Adrenal gland (tissue), 9 donors: ENCODE measurements at regions not wholly inside any gene's neighbourhood (a gene's known extent, or its start where the extent isn't known, plus 50 kb on each side); places are given as distances from the start of the nearest gene placed in this dataset.
A peak's percentile ranks its signal among the peaks of the same experiment; 100 is the strongest.

Experiments used
- DNase-seq, 7 donors: peaks; one replicate each; pipeline ENCODE4 v3.0.0-alpha.2; 2019 to 2020
- H3K27ac ChIP-seq, 5 donors: fragments of 200-600 bp; sonication (generic) in 4 of 5; 1 replicate in 3 of 5; 2 replicates in 2 of 5; pipeline versions ENCODE4 v1.5.1 to v1.8.0; 2016 to 2020; ENCODE audit warnings: mild to moderate bottlenecking in 1 of 5
- H3K27me3 ChIP-seq: fragments of 200-600 bp; 2 replicates; pipeline ENCODE4 v1.8.0; 2021
- H3K36me3 ChIP-seq, 2 donors: fragments of 200-600 bp; replicated peaks in 1 of 2; 1 replicate in 1 of 2; 2 replicates in 1 of 2; pipeline versions ENCODE4 v1.5.1 to v1.8.0; 2018 to 2022
- H3K4me1 ChIP-seq, 2 donors: fragments of 200-600 bp; replicated peaks in 1 of 2; 1 replicate in 1 of 2; 2 replicates in 1 of 2; pipeline versions ENCODE4 v1.5.1 to v1.8.0; 2018 to 2021
- H3K4me3 ChIP-seq, 4 donors: fragments of 200-600 bp; sonication (generic) in 3 of 4; one replicate each; pipeline ENCODE4 v1.5.1; 2016 to 2018
- H3K9me3 ChIP-seq, 3 donors: fragments of 200-600 bp; sonication (generic) in 1 of 3; replicated peaks in 1 of 3; 1 replicate in 2 of 3; 2 replicates in 1 of 3; pipeline versions ENCODE4 v1.5.1 to v1.8.0; 2016 to 2021
- CTCF ChIP-seq, 6 experiments: fragments of 450-650 bp in 4 of 6; fragments of 200-600 bp in 2 of 6; sonication (generic) in 1 of 6; IDR thresholded peaks; 1 replicate in 5 of 6; 2 replicates in 1 of 6; pipeline versions ENCODE4 v1.5.1 to v1.8.0; 2016 to 2021; ENCODE audit warnings: antibody characterized with exemption in 6 of 6, mild to moderate bottlenecking in 2 of 6, moderate library complexity in 1 of 6
- POLR2A ChIP-seq, 2 donors: fragments of 450-650 bp; IDR thresholded peaks; one replicate each; pipeline ENCODE4 v1.6.1; 2017; ENCODE audit warnings: antibody characterized with exemption in 2 of 2, mild to moderate bottlenecking in 2 of 2, moderate library complexity in 1 of 2
- WGBS, 4 donors: extraction: QIAGEN DNeasy Blood & Tissue Kit in 2 of 4; methylation state at CpG; one replicate each; pipeline versions ENCODE4 v1.1.5 to v1.1.7; 2013 to 2017; 5-methylcytosine and 5-hydroxymethylcytosine counted together
- intact Hi-C, 2 donors: fragments of 100-400 bp; cut with DNase I; formaldehyde crosslinking; loops; one replicate each; pipeline versions ENCODE4 v1.14.1 to v1.15.0; 2022 to 2023
- donor health status: healthy with polysubstance abuse.
- donor health status: Bipolar disorder and iron deficiency.
- donor health status: DM: yes; HTN: yes; CAD: no.
- donor health status: DM: no; HTN: no; CAD: no.
- donor health status: DM: no; HTN: no; CAD: no.

- Histone ChIP-seq H3K4me3 (no peak overlapping the region), H3K4me1 (no peaks in the 10 kb centered on the region), H3K36me3 (no peaks in the 10 kb centered on the region), H3K9me3 (no peaks in the 10 kb centered on the region), H3K27ac (no peak overlapping the region), H3K27me3 (no peaks in the 10 kb centered on the region)
- intact Hi-C loops, result no loop called here
- 60 to 72% (median 63%) methylated on average over 7 of the region's 7 CpGs for WGBS, 4 donors
- TF ChIP-seq POLR2A (IDR thresholded peaks at IDR 0.05) (no peak), CTCF (IDR thresholded peaks at IDR 0.05) (no peak)
- DNase-seq, result no peak
Observed at GRCh38 chr16:73882033-73882432, 414.6 kb upstream of the PSMD7 start.

GRCh38 chr16:73879621-73880020, 417.0 kb upstream of the PSMD7 start:
- no peak for TF ChIP-seq CTCF (IDR thresholded peaks at IDR 0.05)
- no peak for TF ChIP-seq POLR2A (IDR thresholded peaks at IDR 0.05)
- intact Hi-C loops, result loop anchor here (5.0 to 10.0 kb wide), 4 partner anchors 155 to 1375 kb away; no protein-coding TSS in a partner anchor
- Histone ChIP-seq H3K9me3 (no peaks in the 10 kb centered on the region), H3K4me1 (no peaks in the 10 kb centered on the region), H3K36me3 (no peaks in the 10 kb centered on the region), H3K27me3 (no peaks in the 10 kb centered on the region), H3K4me3 (no peak overlapping the region), H3K27ac (no peak overlapping the region)
- 79 to 89% (median 85%) methylated on average over 2 of the region's 2 CpGs for WGBS, 4 donors
- DNase-seq, result no peak

GRCh38 chr16:73878611-73879010, 418.0 kb upstream of the PSMD7 start:
- Histone ChIP-seq H3K36me3 (no peaks in the 10 kb centered on the region), H3K9me3 (no peaks in the 10 kb centered on the region), H3K27me3 (no peaks in the 10 kb centered on the region), H3K4me3 (no peak overlapping the region), H3K4me1 (peaks cover 0 to 3% of the 10 kb centered on the region in 2 donors), H3K27ac (no peak overlapping the region)
- peak in 4 of 7 donors; percentile 7 to 24 (median 14) for DNase-seq
- TF ChIP-seq POLR2A (IDR thresholded peaks at IDR 0.05), result no peak
- peak; percentile 41 to 68 (median 66) for TF ChIP-seq CTCF (IDR thresholded peaks at IDR 0.05)
- WGBS, 4 donors, result 7 to 20% (median 13%) methylated on average over 2 of the region's 2 CpGs
- intact Hi-C loops, result loop anchor here (5.0 to 10.0 kb wide), 4 partner anchors 154 to 1374 kb away; no protein-coding TSS in a partner anchor

- no peaks in the 10 kb centered on the region for H3K36me3 ChIP-seq
- H3K4me1 ChIP-seq, result peaks cover 0 to 7% of the 10 kb centered on the region in 2 donors
- H3K27me3 ChIP-seq, result no peaks in the 10 kb centered on the region
- no peaks in the 10 kb centered on the region for H3K9me3 ChIP-seq
- intact Hi-C loops, result loop anchor here (5.0 to 10.0 kb wide), 4 partner anchors 152 to 1372 kb away; no protein-coding TSS in a partner anchor
- H3K4me3 ChIP-seq, result no peak overlapping the region
- no peak for TF ChIP-seq POLR2A (IDR thresholded peaks at IDR 0.05)
- TF ChIP-seq CTCF (IDR thresholded peaks at IDR 0.05), result no peak
- no peak overlapping the region for H3K27ac ChIP-seq
- WGBS, 4 donors, result 43 to 59% (median 52%) methylated on average over 3 of the region's 3 CpGs
- DNase-seq, result no peak
Observed at GRCh38 chr16:73877150-73877549, 419.5 kb upstream of the PSMD7 start.
